ENCODE measurements at regions not wholly inside any gene's neighbourhood (a gene's known extent, or its start where the extent isn't known, plus 50 kb on each side); places are given as distances from the start of the nearest gene placed in this dataset.

GRCh38 chr9:107883496-107884124 is 394.0 kb upstream of the KLF4 start:
- no peak for DNase-seq

DNA sequence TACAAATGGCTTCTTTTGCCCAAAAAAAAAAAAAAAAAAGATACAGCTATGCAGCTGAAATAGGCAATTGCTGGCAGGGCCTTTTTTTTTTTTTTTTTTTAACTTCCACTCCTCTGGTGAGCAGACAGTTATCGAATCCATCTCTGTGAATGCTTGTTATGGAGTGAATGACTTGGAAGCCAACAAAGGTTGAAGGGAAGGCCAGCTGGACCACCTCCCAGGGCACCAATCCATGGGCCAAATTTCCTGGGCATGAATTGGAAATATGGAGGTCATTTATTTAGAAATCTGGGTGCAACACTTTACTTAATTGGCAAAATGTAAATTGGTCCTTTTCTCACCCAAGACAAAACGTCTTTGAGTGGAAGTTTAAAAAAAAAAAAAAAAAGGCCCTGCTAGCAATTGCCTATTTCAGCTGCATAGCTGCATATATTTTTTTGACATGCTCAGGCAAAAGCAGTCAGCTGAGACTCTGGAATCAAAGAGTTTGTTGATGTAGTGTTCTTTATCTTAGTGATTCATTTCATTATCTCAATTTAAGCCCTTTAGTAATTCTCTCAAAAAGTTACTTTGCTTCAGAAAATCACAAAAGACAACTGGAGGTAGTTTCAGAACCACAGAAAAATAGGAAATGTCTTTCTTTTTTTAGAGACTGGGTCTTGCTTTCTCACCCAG is 392.2 kb upstream of the KLF4 start:
- no peak for DNase-seq

DNA sequence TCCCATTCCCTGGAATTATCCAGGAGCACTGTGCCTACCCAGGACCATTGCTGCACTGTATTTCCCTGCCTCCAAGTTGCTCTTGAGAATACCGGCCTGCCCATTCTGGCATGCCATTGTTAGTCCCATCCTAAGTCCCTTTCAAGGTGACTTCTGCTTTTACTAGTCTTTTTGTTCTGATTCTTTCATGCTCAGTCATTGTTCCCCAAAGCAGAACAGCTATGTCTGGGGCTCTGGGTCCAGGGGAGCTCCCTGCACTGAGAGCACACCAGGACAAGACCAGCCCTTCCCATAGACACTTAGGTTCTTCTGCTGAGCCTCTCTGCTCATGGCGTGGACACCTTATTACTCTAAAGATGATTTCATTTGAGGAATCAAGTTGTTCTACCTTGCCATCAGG is 388.9 kb upstream of the KLF4 start:
- no peak for DNase-seq

DNA sequence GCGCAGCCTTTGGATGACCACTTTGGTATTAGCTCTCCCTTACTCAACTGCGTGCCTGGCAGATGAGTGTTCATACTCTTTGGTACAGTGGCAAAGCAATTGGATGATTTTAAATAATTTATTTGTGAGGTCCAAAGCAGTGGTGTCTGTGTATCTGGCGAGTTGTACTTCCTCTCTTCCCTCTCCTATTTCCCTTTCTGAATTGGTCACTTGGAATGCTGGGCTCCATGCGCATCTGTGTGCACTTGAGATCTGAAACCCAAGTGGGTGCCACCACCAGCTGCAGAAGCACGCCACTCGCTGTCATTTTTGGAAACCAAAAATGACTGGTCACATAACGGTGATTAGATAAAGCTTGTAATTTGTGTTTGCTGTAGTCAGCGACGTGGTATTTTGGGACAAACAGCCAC is 386.0 kb upstream of the KLF4 start:
- no peak for DNase-seq

- no peak for DNase-seq
Observed at GRCh38 chr9:107874591-107875369, 385.2 kb upstream of the KLF4 start.

GRCh38 chr9:107874137-107874536 is 384.6 kb upstream of the KLF4 start:
- no peak for DNase-seq

DNA sequence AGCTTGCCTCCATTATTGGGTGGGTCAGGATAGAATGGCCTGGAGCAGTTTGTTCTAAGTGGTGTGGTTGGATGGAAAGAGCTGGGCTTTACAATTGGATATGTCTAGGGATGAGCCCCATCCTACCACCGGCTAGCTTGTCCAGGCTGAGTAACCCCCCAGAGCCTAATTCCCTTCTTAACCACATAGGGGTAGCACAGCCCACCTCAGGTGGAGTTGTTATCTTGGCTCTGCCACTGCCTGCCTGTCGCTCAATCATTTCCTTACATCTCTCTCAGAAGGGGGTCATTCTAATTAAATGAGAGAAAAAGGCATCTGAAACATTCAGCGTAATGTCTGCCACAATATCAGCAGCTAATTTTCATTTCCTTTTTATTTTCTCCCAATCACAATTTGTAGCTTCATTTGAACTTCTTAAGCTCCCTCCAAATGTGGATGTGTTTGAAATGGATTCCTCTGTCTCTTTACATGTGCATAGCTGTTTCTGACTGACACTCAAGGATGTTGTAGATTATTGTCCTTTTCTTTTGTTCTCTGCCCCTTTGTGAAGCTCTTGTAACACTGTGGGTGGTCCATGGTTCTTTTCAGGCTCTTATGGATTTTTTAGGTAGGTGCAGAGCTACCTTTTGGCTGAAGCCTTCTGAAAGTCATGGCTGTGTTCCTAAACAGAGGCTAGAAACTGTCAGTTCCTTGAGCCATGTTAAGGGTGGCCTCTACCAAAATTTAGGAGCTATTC is 383.1 kb upstream of the KLF4 start:
- no peak for DNase-seq

DNA sequence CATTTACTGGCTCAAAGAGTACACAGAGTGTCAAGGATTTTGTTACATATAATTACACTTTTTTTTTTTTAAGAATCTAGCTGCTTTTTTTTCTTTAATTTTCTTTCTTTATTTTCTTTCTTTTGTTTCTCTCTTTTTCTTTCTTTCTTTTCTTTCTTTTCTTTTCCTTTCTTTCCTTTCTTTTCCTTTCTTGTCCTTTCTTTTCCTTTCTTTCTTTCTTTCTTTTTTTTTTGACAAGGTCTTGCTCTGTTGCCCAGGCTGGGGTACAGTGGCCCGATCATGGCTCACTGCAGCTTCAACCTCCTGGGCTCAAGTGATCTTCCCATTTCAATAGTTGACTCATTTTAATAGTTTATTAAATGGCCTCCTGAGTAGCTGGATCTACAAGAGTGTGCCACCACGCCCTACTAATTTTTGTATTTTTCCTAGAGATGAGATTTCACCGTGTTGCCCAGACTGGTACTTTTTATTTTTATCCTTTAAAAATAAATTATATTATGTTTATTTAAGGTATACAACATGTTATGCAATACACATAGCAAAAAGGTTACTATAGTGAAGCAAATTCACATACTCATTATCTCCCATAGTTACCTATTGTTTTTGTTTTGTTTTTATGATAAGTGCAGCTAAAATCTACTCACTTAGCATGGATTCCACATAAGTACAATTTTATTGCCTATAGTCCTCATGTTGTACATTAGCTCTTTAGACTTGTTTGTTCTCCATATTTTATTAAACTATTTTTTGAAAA is 381.5 kb upstream of the KLF4 start:
- no peak for DNase-seq

GRCh38 chr9:107870221-107870620 is 380.7 kb upstream of the KLF4 start:
- no peak for DNase-seq

DNA sequence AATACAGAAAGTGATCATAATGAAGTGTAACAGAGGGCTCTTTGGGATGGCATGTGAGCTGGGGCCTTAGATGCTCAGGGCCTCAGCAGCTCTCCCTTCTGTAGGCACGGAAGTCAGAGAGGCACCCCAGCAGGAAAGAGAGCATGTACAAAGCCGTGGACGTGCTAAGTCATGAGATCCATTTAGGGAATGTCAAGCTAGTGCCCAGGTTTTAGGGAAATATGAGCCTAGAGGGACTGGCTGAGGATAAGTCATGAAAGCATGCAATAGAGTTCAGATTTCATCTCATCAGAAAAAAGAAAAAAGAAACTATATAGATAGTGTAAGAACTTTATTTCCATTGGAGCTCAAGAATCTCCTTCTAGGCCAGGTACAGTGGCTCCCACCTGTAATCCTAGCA is 379.5 kb upstream of the KLF4 start:
- no peak for DNase-seq

GRCh38 chr9:107868186-107868585 is 378.6 kb upstream of the KLF4 start:
- DNase-seq: no peak

- no peak for DNase-seq
Observed at GRCh38 chr9:107867738-107868137, 378.2 kb upstream of the KLF4 start.

GRCh38 chr9:107866711-107867311 is 377.2 kb upstream of the KLF4 start:
- no peak for DNase-seq

DNA sequence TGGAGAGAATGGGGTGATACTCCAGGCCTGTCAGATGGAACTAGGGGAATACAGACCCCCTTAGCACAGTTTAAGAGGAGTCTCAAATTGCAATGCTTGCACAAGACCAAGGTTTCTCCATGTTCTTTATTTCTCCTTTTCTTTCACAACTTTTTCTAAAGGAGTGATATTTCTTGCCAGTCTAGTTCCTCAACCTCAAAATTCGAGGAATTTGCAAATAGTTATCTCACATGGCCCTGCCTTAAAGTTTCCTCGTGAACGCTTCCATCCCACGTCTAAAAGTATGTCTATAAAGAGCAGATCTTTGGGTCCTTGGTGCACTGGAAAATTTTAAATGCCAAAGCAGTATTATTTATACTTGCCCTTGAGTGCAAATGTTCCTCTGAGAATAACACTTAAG is 373.8 kb upstream of the KLF4 start:
- DNase-seq: no peak

DNA sequence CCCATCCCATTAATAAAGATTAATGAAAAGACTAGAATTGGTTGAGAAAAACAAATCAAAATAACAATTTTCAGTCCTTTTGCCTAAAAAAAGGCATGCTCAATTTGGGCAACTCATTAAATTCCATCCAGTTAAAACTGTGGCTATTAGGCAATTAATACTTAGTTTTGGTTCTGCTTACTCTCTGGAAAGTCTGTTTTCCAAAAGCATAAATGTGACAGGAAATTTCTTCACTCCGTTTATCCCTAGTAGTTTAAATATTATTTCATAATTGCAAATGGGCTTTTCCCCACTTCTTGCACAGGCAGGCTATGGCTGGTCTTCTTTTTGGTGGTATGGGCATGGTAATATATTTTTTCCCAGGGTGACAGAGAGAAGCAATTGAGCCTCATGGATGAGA is 373.3 kb upstream of the KLF4 start:
- DNase-seq: no peak

- DNase-seq: no peak
Observed at GRCh38 chr9:107862323-107862722, 372.8 kb upstream of the KLF4 start.

DNA sequence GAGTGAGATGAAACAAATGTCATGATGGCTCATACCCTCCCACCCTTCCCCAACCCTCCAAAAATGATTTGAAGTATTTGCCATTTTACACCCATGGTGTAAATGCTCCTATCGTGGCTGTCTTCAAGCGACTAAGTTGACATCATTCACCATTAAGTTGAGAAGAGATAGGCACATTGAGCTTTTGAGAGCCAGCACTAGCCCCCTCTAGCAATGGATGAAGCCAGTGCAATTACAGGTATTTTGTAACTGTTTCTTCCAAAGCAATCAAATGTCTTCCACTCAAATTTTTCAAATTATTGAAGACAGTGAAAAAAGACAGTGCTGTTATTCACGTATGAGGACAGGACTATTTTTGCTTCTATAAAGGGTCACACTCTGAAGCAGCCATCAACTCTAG is 371.5 kb upstream of the KLF4 start:
- DNase-seq: no peak

GRCh38 chr9:107858260-107858659 is 368.7 kb upstream of the KLF4 start:
- no peak for DNase-seq

- no peak for DNase-seq
Observed at GRCh38 chr9:107856633-107857032, 367.1 kb upstream of the KLF4 start.

GRCh38 chr9:107855164-107855563 is 365.6 kb upstream of the KLF4 start:
- DNase-seq: no peak

DNA sequence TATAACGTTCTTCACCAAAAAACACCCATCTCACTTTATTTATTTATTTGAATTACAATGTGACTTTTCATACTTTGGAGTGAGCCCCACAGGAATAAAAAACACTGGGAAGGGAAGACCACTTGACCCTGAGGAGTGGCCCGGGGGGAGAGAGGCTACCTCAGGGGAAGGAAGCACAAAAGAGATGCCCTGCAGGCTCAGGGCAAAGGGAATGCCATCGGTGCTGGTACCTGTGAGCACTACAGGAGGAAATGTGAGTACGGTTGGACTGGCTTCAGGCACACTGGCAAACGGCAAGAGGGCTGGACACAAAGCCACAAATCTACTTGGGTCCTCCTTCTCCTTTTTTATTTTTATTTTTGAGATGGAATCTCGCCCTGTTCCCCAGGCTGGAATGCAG is 363.9 kb upstream of the KLF4 start:
- no peak for DNase-seq

DNA sequence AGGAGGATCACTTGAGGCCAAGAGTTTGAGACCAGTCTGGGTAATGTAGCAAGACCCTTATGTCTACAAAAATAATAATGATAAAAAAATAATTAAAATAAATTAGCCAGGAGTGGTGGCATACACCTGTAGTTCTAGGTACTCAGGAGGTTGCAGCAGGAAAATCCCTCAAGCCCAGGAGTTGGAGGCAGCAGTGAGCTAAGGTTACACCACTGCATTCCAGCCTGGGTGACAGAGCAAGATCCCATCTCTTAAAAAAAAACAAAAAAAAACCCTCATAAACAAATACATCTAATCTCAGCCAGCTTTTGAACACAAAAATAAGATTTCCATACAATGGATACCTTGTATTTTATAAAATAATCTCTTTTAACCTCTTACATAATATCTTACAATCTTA is 363.3 kb upstream of the KLF4 start:
- DNase-seq: no peak
